ENCODE measurements at regions not wholly inside any gene's neighbourhood (a gene's known extent, or its start where the extent isn't known, plus 50 kb on each side); places are given as distances from the start of the nearest gene placed in this dataset.

DNA sequence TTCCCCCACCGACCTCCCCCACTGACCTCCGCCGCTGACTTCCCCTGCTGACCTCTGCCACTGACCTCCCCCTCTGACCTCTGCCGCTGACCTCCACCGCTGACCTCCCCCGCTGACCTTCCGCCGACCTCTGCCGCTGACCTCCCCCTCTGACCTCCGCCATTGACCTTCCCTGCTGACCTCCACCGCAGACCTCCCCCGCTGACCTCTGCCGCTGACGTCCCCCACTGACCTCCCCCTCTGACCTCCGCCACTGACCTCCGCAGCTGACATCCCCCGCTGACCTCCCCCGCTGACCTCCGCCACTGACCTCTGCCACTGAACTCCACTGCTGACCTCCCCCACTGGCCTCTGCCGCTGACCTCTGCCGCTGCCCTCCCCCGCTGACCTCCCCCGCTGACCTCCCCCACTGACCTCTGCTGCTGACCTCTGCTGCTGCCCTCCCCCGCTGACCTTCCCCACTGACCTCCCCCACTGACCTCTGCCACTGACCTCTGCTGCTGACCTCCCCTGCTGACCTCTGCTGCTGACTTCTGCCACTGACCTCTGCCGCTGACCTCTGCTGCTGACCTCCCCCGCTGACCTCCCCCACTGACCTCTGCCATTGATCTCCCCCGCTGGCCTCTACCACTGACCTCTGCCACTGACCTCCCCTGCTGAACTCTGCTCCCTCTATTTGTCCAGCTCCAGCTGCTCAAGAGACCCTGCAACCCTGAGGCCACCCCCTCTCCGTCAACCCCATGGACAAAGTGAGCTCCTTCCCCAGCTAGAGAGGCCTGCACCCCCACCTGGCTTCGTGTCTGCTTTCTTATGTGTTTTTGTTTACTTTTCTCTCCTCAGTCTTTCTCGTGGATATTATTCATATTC lies 91.4 kb upstream of the AFDN start:
- no peak overlapping the region for H3K14ac ChIP-seq (replicated peaks; ENCODE audit: low read depth, low read length)
- no peak overlapping the region for H4K5ac ChIP-seq (ENCODE audit: low read depth, low read length)
- no peaks in the 10 kb centered on the region for H3K9me1 ChIP-seq (ENCODE audit: insufficient read depth, low read length)
- no peak overlapping the region for H2BK5ac ChIP-seq (ENCODE audit: low read depth, low read length, poor library complexity, severe bottlenecking)
- ChIA-PET CTCF (no interaction called here), POLR2A (ENCODE audit: unreplicated experiment) (no interaction called here)
- TF ChIP-seq POLR2A (IDR thresholded peaks at IDR 0.05; ENCODE audit: low read depth, low read length) (no peak), SMC3 (IDR thresholded peaks at IDR 0.05; ENCODE audit: low read depth, low read length) (no peak), MXI1 (IDR thresholded peaks at IDR 0.05; ENCODE audit: borderline replicate concordance, low read depth, low read length) (no peak), BHLHE40 (IDR thresholded peaks at IDR 0.05; ENCODE audit: low read depth, low read length) (no peak), RFX5 (IDR thresholded peaks at IDR 0.05; ENCODE audit: low read depth, low read length) (no peak)
- TF ChIP-seq, protein P1, sequence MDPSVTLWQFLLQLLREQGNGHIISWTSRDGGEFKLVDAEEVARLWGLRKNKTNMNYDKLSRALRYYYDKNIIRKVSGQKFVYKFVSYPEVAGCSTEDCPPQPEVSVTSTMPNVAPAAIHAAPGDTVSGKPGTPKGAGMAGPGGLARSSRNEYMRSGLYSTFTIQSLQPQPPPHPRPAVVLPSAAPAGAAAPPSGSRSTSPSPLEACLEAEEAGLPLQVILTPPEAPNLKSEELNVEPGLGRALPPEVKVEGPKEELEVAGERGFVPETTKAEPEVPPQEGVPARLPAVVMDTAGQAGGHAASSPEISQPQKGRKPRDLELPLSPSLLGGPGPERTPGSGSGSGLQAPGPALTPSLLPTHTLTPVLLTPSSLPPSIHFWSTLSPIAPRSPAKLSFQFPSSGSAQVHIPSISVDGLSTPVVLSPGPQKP (IDR thresholded peaks at IDR 0.05; ENCODE audit: borderline replicate concordance, low read depth, low read length): no peak
- TF ChIP-seq, protein P2, sequence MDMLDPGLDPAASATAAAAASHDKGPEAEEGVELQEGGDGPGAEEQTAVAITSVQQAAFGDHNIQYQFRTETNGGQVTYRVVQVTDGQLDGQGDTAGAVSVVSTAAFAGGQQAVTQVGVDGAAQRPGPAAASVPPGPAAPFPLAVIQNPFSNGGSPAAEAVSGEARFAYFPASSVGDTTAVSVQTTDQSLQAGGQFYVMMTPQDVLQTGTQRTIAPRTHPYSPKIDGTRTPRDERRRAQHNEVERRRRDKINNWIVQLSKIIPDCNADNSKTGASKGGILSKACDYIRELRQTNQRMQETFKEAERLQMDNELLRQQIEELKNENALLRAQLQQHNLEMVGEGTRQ (IDR thresholded peaks at IDR 0.05; ENCODE audit: low read depth, low read length): no peak
- in situ Hi-C loops (cut with MboI; ENCODE audit: low sequenced_read_pairs): no loop called here
- no peak overlapping the region for H2AK5ac ChIP-seq (ENCODE audit: low read depth, low read length)
- no peaks in the 10 kb centered on the region for H4K20me1 ChIP-seq (ENCODE audit: insufficient read depth, low read length)
- WGBS, 2 experiments (ENCODE audit: extremely low coverage in 2 of 2, insufficient read length in 1 of 2): 69% methylated on average over 14 of the region's 30 CpGs; no CpG with 5 or more reads in 1 of the 2 experiments
- dilution Hi-C loops (cut with HindIII; ENCODE audit: low sequenced_read_pairs, unreplicated experiment): no loop called here
- H3K4me2 ChIP-seq (ENCODE audit: low read depth, low read length): no peak overlapping the region
- H3K79me1 ChIP-seq (ENCODE audit: low read depth in 1 of 2, low read length in 2 of 2): no peaks in the 10 kb centered on the region
- intact Hi-C loops (cut with micrococcal nuclease): no loop called here
- no TSS peak for BruUV-seq (replicated peaks)
- H3K4me1 ChIP-seq (ENCODE audit: control insufficient read depth, insufficient read depth, low read length): no peaks in the 10 kb centered on the region
- no peak overlapping the region for H3K56ac ChIP-seq (ENCODE audit: extremely low read depth, insufficient read depth, low read length)
- no peak for ATAC-seq (ENCODE audit: low read depth)
- no peak overlapping the region for H3K23ac ChIP-seq (ENCODE audit: low read depth, low read length)
- H3K36me3 ChIP-seq (ENCODE audit: control insufficient read depth, insufficient read depth, low read length): no peaks in the 10 kb centered on the region
- no peak overlapping the region for H2AK9ac ChIP-seq (replicated peaks; ENCODE audit: low read depth, low read length, poor library complexity)
- no peak overlapping the region for H3K18ac ChIP-seq (ENCODE audit: low read depth, low read length)
- no peak overlapping the region for H3K9ac ChIP-seq (ENCODE audit: low read depth, low read length)
- no peak overlapping the region for H3K4ac ChIP-seq (ENCODE audit: low read depth, low read length)
- H3K9me3 ChIP-seq (ENCODE audit: control insufficient read depth, insufficient read depth, low read length): peaks cover 66% of the 10 kb centered on the region
- no peak overlapping the region for H2BK120ac ChIP-seq (ENCODE audit: low read depth, low read length)
- DNase-seq: no peak
- H2BK15ac ChIP-seq (ENCODE audit: low read depth, low read length): no peak overlapping the region
- H3K4me3 ChIP-seq (ENCODE audit: insufficient read depth, low read depth, low read length): no peak overlapping the region
- no peaks in the 10 kb centered on the region for H3K27me3 ChIP-seq (ENCODE audit: control insufficient read depth, insufficient read depth, low read length)
- no peak overlapping the region for H4K91ac ChIP-seq (ENCODE audit: insufficient read depth, low read depth, low read length)
- H2BK20ac ChIP-seq (ENCODE audit: low read depth, low read length): no peak overlapping the region
- no peak overlapping the region for H2AFZ ChIP-seq (replicated peaks; ENCODE audit: low read length, poor library complexity)
- H4K8ac ChIP-seq (ENCODE audit: low read depth in 2 of 2, low read length in 2 of 2): no peak overlapping the region
- no peak overlapping the region for H3K27ac ChIP-seq (ENCODE audit: insufficient read depth, low read length)

Measured in IMR-90 (cell line).